ENCODE measurements at regions not wholly inside any gene's neighbourhood (a gene's known extent, or its start where the extent isn't known, plus 50 kb on each side); places are given as distances from the start of the nearest gene placed in this dataset.
"Not testable (repeated sequence)": the region's sequence is repeated elsewhere in the genome, so short reads cannot be mapped to it uniquely, and the experiment has no call there.

DNA sequence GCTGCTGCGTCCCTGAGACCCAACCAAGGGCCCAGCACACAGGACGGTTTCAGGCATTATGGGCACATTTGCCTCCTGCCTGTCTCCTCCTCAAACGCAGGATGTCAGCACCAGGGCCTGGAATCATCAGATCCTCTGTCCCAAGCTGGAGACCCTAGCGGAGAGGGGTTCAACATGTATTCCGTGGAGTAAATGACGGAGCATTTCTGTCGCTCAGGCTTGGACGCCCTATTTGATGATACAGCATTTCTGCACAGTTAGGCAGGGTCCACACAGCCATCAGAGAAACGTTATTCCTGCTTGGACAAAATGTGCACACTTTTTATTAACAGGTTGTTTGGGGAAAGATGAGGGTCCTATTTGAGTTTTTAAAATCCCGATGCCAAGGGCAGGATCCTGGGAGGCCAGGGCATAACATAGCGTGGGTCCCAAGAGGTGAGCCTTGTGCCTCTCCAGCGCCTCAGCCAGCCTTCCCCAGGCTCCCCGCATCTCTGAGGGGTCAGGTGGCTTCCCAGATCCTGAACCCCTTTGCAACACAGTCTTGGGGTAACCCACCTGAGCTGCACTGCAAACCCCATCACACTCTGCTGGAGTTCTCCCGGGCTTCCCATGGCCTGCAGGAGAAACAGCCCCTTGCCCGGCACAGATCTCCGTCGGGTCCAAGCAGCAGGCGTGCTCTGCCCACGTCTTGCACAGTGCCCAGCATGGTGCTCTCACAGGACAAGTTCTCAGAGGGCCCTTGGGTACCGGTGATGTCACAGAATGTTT lies 319.7 kb upstream of the MYT1L start:
- no peak for DNase-seq

DNA sequence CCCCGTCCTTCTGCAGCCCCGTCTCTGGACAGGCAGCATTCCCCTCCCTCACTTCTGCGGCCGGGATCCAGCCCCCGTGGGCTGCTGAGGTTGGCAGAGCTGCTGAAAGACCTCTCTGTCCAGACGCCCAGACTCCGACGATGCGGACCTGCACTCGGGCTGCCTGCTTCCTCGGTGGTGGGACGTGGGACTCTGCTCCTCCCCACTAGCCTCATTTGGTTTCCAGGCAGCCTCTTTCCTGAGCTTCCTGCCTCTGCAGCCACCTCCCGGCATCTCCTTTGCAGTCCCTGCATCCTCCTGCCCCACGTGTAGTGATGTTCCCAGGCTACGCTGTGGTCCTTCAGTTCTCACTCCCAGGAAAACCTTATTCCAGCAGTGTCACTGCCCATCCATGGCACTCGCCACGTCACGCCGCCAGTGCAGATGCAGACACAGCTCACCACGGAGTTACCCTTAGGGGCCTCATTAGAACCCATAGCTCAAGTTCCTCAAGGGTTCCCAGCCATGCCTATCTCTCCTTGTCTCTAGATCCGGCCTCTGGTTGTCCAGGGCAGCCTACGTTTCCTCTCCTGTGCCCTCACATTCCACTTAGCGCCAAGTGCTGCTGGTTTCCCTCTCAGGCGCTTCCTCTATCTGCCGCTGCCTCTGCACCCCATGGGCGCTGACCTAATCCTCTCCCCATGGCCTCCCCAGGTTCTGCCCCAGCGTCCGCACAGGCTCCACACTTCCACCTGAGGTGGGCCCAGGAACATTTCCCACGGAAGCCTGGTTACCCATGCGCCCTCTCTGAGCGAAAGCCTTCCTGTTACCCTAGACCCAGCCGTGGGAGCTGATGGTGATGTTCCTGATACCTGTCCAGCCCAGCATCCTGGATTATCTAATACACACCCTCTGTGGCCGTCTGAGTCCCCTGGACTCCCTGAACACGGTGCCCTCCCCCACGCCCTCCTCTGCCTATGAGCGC lies 318.3 kb upstream of the MYT1L start:
- DNase-seq: no peak

DNA sequence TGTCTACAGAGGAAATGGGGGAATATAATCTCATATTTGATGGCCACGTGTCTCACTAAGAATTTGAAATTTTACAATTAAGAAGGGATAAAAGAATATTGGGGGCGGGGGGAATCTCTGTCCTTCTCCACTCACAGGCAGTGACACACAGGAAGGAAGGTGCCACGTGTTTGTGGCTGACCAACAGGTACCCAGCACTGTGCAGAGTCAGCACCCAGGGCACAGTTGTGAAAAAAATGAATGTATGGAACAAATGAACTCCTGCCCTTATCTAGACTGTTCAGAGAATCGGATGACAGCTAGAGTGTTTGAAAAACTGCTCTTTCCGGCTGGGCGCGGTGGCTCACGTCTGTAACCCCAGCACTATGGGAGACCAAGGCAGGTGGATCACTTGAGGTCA lies 317.0 kb upstream of the MYT1L start:
- DNase-seq: no peak

DNA sequence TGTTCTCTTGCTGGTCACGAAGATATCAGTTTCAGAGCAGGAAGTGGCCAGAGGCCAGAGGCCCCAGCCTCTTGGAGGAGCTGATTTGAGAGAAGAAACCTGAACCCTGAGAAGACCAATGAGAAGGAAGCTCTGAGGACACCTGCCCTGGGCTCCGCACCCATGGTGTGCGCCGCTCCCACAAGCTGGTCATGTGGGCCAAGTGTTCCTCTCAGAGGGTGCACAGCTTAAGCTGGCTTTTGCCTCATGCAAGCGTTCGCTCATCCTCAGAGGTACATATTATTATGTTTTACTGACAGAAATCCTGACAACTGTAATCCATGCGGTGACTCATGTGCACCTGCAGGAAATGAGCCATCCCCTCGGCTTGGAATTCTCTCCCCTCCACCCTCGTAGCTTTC lies 316.1 kb upstream of the MYT1L start:
- DNase-seq: peak; percentile 57 to 74

DNA sequence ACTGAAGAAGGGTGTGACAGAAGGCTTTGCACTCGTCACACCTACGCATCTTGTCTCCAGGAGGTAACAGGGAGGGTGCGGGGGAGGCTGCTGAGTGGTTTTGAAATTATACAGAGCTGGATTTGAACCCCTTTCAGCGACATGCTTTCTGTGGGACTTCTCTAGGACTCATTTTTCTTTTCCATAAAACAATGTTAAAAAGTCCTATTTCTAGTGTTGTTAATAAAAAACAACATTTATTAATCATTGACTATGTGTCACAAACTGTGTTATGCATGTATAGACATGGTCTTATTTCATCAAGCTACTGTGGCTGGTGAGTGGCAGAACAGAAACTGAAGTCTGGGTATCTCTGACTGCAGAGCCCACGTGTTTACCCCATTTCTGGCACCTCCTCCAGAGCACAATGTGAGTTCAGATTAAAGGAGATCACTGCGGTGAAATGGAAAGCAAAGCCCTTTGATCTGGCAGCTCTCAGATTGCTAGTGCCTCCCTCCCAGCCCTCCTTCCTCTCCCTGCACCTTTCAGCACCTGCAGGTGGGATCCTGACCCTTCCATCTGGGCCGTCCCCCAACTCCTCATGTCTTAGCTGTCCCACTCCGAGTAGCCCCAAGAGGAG lies 315.5 kb upstream of the MYT1L start:
- DNase-seq: no peak

DNA sequence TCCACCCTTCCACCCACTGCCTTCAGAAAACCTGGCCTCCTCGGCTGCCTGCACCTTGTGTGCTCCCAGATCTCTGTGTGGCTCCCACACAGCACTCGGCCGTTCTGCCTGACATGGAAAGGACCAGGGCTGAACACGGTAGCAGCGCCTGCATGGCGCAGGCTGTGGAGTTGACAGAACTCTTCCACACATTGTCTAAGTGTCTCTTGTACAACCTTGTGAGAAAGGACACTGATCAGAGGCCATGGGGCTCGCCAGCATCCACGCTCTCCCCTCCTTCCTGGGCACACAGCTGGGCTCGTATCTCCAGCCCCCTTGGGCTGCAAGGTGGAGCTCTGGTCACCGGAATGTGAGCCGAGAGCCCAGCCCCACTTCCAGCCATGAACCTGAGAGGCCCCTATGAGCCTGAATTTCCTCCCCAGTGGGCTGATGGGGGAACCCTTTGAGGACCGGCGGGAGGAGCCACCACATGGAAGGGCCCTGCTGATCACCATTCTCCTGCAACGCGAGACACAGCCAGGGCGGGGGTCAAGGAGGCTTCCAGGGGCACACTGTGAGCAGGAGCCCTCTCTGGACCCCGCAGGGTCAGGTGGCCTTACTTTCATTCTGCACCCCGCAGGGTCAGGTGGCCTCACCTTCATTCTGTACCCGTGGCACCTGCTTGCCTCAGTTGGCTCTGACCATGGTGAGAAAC lies 314.2 kb upstream of the MYT1L start:
- no peak for DNase-seq

DNA sequence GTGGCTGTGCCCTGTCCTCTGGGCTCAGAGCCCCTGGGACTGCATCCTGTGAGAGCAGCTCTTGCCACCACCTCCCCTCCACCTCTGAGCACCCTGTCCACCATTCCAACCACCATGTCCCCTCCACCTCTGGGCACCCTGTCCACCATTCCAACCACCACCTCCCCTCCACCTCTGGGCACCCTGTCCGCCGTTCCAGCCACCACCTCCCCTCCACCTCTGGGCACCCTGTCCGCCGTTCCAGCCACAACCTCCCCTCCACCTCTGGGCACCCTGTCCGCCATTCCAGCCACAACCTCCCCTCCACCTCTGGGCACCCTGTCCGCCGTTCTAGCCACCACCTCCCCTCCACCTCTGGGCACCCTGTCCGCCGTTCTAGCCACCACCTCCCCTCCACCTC lies 313.7 kb upstream of the MYT1L start:
- DNase-seq: not testable (repeated sequence)

DNA sequence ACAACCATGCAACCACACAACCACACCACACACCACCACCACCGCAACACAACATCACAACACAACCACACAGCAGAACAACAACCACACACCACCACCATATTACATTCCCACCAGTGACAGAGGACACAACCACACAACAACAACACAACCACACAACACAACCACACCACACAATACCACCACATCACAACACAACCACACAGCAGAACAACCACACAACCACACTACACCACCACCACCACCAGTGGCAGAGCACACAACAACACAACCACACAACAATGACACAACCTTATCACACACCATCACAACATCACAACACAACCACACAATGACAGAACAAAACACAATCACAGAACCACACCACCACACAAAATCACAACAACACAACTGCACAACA lies 313.0 kb upstream of the MYT1L start:
- no peak for DNase-seq

DNA sequence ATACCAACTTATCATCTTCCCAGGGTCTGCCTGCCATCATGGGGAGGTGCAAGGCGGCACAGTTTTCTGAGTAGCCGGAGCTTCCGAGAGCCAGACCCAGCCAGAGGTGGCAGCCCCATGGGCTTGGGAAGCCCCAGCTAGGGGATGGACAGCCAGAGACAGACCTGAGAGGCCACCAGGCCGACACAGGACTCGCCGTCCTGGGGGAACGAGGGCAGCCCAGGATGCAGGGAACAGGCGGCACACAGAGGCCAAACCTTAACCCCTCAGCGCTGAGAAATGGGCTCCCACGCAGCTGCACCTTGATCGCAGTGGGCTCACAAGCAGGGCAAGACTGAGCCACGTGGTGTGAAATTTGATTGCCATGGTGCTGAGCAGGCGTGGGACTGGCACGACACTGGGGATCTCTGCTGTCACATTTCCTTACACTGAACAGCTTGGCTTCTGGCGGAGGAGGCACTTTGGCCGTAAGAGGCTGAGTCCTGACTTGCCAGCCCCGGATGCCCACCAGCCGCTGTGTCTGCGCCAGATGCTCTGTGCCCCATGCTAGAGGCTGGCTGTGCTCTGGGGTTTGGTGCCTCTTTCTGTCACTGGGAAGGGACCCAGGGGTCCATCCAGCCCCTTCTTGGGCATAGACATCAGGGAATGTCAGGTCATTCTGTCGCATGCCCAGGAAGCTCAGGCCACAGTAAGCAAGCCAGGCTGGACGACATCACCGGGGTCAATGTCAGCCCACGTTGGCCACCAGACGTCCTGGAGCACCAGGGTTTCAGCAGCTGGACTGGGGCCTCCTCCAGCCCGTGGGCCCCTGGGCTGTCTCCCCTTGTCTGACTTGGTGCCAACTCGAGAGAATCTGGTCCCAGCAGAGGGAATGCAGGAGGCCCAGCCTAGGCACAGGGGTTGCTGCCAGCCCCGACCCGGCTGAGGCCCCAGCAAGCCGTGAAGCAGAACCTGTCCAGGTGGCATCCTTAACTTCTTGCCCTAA lies 312.1 kb upstream of the MYT1L start:
- no peak for DNase-seq

DNA sequence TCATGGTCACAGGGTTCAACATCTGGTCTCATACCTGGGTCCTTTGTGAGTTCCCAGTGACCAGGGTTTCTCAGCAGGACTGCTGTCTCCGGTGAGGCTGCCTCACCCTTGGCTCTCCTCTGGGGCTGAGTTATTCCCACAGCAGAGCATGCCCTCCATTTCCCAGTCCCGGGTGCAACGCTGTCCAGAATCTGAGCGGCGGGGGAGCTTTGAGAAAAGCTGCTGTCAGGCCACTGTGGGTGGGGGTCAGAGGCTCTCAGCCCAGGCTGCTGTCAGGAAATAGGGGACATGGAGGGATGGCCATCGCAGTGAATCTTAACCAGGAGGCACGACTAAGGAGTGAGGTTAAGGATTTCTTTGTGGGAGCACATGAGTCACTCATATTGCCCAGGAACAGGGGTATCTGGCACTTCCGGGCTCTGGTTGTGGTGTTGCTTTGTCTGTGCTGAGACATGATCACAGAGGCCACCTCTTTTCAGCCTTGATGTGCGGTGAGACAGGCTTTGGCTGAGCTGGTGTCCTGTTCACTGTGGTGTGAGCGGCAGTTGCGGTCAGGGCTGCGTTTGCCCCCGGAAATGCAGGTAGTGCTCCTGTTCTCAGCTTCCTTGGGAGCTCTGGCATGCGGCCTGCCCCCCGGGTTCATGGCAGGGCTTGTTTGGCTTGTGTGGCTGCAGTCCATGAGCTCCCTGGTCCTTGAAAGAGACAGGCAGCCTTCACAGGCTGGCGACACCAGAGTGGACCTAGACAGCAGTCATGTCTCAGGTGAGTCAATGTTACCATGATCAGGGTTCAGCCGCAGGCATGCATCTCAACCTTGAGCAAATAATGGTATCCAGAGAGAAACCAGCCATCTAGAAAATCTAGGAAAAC lies 310.7 kb upstream of the MYT1L start:
- no peak for DNase-seq

DNA sequence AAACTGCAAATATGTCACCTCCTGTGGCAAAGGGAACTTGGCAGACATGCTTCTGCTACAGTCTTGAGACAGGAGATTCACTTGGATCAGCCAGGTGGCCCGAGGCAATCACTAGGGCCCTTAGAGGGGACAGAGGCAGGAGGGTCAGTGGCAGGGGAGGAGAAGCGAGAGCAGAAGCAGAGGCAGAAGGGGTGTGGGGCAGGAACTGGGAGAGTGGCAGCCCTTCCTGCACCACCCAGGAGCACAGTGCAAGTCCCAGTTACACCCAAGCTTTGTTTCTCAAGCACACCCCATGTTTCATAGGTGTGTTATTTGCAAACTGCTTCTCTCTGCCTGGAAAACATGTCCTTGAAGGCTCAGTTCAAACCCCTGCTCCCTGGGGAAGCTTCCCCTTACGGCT lies 309.7 kb upstream of the MYT1L start:
- DNase-seq: no peak

DNA sequence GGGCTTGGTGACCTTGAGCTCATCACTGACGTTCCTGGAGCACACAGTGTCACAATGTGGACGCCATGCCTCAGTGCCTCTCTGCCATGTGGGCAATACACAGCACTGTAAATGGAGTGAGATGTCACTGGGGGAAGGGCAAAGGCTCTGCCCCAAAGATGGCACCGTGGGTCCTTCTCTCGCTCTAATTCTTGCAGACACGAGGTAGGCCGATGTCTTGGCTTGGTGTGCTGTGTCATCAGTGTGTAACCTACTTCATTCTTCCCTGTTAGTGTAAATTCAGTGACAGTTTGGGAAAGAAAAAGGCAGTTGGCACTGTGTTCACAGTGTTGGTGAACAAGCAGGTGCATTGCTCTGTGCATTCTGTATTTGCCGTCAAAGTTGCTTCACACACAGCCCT lies 309.3 kb upstream of the MYT1L start:
- no peak for DNase-seq

DNA sequence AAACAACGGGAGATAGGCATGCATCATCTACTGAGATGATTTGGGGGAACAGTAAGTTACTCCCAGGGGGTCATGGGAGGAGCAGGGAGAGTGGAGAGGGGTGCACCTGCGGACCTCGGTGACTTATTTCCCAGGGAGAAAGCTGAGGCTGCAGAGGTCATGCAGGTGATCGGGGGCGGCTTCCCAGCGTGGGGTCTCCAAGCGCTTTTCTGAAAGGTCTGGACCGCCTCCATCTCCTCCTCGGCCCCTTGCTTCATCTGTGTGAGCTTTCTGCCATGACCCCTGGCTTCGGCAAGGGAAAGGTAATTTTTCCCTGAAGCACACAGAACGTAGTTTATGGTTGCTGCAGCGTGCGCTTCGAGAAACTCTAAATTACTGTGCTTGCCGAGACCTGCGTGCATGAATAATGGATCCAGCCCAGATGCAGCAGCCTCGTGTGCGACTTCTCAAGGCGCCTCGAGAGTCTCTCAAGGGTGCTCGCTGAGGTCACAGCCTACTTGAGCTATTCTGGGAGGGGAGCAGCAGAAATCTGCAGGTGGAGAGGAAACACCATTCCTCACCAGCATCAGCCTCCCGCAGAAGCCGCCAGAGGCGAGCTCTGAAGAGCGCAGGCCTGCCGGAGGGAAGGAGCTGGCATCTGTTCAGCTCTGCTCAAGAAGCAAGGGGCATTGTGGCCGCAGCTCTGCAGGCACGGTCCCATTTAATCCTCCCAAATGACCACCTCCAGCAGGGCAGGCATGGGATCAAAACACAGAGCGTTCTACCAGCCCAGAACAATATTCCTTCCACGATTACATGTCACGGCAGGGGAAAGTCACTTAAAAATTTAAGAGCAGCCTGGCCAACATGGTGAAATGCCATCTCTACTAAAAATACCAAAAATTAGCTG lies 308.4 kb upstream of the MYT1L start:
- no peak for DNase-seq

DNA sequence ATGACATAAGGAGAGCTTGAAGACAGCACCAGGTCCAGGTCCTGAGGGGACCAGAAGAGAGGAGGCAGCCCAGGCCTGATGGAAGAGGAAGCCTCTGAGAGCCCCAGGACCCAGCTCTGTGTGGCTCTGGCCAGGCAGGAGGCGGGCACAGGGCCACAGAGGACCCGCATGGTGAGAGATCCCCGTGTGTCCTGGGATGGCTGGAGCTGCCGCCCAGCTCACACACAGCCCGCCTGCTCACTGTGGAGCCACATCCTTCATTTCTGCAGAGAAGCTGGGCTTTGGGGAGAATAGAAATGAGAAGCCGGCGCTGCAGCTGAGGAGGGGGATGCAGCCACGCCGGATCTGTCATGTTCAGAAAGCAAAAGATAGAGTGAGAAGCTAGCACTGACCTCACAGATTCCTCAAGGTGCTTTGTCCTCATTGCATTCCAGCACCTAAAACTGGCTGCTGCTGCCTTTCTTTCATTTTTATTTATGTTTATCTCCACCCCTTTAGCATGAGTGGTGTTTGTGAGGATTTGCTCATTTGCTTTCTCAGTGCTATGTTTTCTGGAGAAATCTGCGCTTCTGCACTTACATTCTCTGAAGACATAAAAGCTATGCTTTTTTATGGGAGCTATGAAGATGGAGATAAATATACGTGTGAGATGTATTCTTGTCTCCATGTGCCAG lies 307.6 kb upstream of the MYT1L start:
- no peak for DNase-seq

DNA sequence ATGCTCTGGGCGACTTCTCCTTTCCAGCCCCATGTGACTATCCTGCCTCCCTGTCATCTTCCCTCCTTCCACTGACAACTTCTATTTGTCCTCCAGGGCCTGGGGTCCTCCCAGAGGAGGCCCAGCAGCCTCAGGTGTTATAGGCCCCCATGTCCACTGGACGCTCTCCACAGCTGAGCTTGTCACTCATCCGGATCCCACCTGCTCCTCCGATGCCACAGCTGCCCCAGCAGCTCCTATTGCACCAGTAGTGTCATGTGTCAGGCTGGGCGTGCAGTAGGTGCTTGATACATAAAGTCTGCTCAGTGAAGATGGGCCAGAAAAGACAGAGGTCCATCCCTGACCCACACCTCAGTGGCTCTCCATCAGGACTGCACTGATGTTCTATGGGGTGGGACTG lies 305.7 kb upstream of the MYT1L start:
- DNase-seq: no peak

DNA sequence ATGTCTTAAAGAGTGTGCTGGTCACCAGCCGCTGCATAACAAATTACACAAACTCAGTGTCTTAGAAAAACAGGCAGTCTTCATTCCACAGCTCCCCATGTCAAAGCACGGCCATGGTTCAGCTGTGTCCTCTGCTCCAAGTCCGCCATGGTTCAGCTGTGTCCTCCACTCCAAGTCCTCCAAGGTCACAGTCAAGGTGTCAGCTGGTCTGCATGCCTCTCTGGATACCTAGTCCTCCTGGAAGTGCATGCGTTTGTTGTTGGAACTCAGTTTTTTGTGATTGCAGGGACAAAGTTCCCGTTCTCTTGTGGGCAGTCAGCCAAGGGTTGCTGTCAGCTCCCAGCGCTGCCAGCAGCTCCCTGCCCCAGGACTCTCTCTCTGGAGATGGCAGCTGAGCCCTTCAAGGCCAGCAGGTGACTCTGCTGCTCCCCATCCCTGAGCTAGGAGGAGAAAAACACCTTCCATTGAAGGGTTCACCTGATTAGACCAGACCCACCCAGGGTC lies 304.0 kb upstream of the MYT1L start:
- DNase-seq: no peak

DNA sequence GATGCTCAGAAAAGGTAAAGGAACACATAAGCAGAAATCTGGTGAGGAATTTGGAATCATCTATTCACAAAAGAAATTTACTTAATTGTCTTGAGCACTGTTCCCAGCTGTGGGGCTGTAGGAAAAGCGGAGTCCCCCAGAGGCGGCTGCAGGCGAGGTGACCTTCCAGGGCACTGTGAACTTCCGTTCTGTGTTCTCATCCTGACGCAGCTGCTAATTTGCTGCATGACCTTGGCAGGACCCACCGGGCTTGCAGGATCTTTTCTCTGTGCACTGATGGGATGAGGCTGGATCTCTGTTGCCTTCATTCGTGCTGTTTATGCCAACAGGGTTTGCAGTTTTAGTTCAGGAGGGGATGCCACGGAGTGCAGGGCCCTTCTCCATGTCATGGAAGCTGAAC lies 301.9 kb upstream of the MYT1L start:
- DNase-seq: no peak

DNA sequence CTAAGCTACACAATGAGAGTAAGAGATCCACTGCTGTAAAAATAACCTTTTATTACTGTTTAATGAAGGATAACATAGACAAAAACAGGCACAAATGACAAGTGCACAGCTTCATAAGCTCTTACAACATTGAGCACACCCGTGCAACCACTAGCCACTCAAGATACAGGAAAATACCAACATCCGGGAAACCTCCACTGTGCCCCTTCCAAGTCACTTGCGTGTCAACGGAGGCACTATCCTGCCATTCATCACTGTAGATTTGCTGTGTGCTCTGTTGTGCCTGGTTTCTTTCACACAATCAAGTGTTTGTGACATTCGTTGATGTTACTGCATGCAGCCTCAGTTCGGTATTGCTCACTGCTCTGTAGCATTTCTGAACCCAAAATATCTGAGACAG lies 292.9 kb upstream of the MYT1L start:
- DNase-seq: no peak

DNA sequence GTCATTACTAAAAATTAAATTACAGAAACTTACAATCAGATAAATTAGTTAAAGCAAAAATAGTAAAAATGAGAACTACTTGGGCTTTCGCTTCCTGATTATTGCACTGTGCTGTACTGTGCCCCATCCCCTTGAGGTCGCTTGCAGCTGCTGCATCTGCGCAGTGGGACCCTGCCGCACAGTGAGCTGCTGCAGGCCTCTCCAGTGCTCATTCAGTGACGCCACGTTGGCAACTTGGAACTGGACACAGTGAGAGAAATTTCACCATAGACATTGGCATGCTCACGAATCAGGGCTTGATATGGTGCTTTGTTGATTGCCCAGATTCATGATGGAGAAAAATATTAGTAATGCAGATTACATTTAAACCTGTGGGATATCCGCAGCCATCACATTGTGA lies 290.8 kb upstream of the MYT1L start:
- no peak for DNase-seq
